ENCODE measurements at regions not wholly inside any gene's neighbourhood (a gene's known extent, or its start where the extent isn't known, plus 50 kb on each side); places are given as distances from the start of the nearest gene placed in this dataset.

DNA sequence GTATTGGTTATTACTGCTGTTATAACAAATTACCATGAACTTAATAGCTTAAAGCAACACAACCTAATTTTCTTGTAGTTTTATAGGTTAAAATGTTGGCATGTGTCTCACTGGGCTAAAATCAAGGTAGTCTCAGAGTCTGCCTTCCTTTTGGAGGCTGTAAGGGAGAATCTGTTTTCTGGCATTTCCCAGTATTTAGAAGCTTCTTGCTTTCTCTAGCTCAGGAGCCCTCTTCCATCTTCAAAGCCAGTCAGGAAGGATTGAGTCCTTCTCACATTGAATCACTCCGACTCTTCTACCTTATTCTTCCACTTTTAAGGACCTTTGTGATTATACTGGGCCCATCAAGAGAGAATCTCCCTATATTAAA, 156.2 kb downstream of the MBL2 start:
- Histone ChIP-seq H3K4ac (ENCODE audit: low read depth in 1 of 2, low read length in 2 of 2) (no peak overlapping the region), H3K18ac (ENCODE audit: low read depth in 1 of 2, low read length in 2 of 2) (no peak overlapping the region), H3K14ac (ENCODE audit: low read length in 2 of 2) (no peak overlapping the region), H3K4me3 (ENCODE audit: insufficient read depth in 1 of 2, low read depth in 1 of 2, low read length in 2 of 2) (no peak overlapping the region), H3K23ac (ENCODE audit: low read length in 2 of 2) (no peak overlapping the region), H2BK5ac (ENCODE audit: low read depth, low read length, poor library complexity, severe bottlenecking) (no peak overlapping the region), H3K27ac (ENCODE audit: low read length, poor library complexity, severe bottlenecking) (no peak overlapping the region), H2BK12ac (ENCODE audit: low read length in 2 of 2) (no peak overlapping the region), H2BK120ac (ENCODE audit: low read depth, low read length) (no peak overlapping the region), H3K4me2 (ENCODE audit: low read length, poor library complexity, severe bottlenecking) (no peak overlapping the region), H3K4me1 (ENCODE audit: control insufficient read depth, insufficient read depth, low read depth, low read length) (no peaks in the 10 kb centered on the region), H2BK15ac (ENCODE audit: low read depth, poor library complexity, severe bottlenecking) (no peak overlapping the region), H2AFZ (ENCODE audit: low read depth, low read length) (no peak overlapping the region), H4K8ac (ENCODE audit: low read length) (no peak overlapping the region), H3K9me3 (ENCODE audit: control insufficient read depth, low read length) (no peaks in the 10 kb centered on the region), H4K91ac (ENCODE audit: low read length) (no peak overlapping the region), H3K79me1 (replicated peaks; ENCODE audit: low read length, poor library complexity, severe bottlenecking) (no peaks in the 10 kb centered on the region), H3K27me3 (ENCODE audit: control insufficient read depth in 1 of 2, insufficient read depth in 1 of 2, low read length in 2 of 2) (no peaks in the 10 kb centered on the region), H3K9ac (ENCODE audit: low read length) (peak overlapping the region; percentile 37), H2AK5ac (ENCODE audit: low read length, severe bottlenecking) (no peak overlapping the region), H3K36me3 (ENCODE audit: control insufficient read depth in 1 of 2, insufficient read depth in 2 of 2, low read depth in 1 of 2, low read length in 2 of 2) (no peaks in the 10 kb centered on the region)
- WGBS: 100% methylated on average over 1 of the region's 1 CpG
- no peak for DNase-seq

DNA sequence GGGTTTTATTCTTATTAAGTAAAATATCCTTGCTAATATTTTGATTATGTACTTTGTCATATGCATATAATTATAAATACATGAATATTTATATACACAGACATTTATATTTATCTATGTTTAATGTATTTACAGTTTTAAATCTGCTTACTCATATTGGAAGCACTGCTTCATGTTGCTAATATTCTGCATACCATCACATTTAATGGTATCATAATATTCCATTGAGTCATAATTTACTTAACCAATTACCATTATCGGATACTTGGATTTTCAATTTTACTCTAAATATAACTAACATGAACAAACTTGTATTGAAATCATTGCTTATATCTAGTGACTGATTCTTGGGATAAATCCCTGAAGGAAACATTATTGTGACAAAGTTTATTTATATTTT, 155.2 kb downstream of the MBL2 start:
- H3K23ac ChIP-seq (ENCODE audit: low read length in 2 of 2): no peak overlapping the region
- no peak for DNase-seq
- H3K4me2 ChIP-seq (ENCODE audit: low read length, poor library complexity, severe bottlenecking): no peak overlapping the region
- H3K9ac ChIP-seq (ENCODE audit: low read length): no peak overlapping the region
- H3K4me3 ChIP-seq (ENCODE audit: insufficient read depth in 1 of 2, low read depth in 1 of 2, low read length in 2 of 2): no peak overlapping the region
- H2AFZ ChIP-seq (ENCODE audit: low read depth, low read length): no peak overlapping the region
- no peak overlapping the region for H3K27ac ChIP-seq (ENCODE audit: low read length, poor library complexity, severe bottlenecking)
- H3K14ac ChIP-seq (ENCODE audit: low read length in 2 of 2): no peak overlapping the region
- no peak overlapping the region for H2BK5ac ChIP-seq (ENCODE audit: low read depth, low read length, poor library complexity, severe bottlenecking)
- no peaks in the 10 kb centered on the region for H3K36me3 ChIP-seq (ENCODE audit: control insufficient read depth in 1 of 2, insufficient read depth in 2 of 2, low read depth in 1 of 2, low read length in 2 of 2)
- H3K9me3 ChIP-seq (ENCODE audit: control insufficient read depth, low read length): no peaks in the 10 kb centered on the region
- no peak overlapping the region for H2AK5ac ChIP-seq (ENCODE audit: low read length, severe bottlenecking)
- no peaks in the 10 kb centered on the region for H3K27me3 ChIP-seq (ENCODE audit: control insufficient read depth in 1 of 2, insufficient read depth in 1 of 2, low read length in 2 of 2)
- no peak overlapping the region for H4K8ac ChIP-seq (ENCODE audit: low read length)
- no peak overlapping the region for H2BK15ac ChIP-seq (ENCODE audit: low read depth, poor library complexity, severe bottlenecking)
- no peak overlapping the region for H3K4ac ChIP-seq (ENCODE audit: low read depth in 1 of 2, low read length in 2 of 2)
- no peaks in the 10 kb centered on the region for H3K4me1 ChIP-seq (ENCODE audit: control insufficient read depth, insufficient read depth, low read depth, low read length)
- WGBS: no CpG with 5 or more reads among the region's 1 CpG
- H2BK120ac ChIP-seq (ENCODE audit: low read depth, low read length): no peak overlapping the region
- no peak overlapping the region for H3K18ac ChIP-seq (ENCODE audit: low read depth in 1 of 2, low read length in 2 of 2)
- no peak overlapping the region for H4K91ac ChIP-seq (ENCODE audit: low read length)
- no peak overlapping the region for H2BK12ac ChIP-seq (ENCODE audit: low read length in 2 of 2)
- H3K79me1 ChIP-seq (replicated peaks; ENCODE audit: low read length, poor library complexity, severe bottlenecking): no peaks in the 10 kb centered on the region

DNA sequence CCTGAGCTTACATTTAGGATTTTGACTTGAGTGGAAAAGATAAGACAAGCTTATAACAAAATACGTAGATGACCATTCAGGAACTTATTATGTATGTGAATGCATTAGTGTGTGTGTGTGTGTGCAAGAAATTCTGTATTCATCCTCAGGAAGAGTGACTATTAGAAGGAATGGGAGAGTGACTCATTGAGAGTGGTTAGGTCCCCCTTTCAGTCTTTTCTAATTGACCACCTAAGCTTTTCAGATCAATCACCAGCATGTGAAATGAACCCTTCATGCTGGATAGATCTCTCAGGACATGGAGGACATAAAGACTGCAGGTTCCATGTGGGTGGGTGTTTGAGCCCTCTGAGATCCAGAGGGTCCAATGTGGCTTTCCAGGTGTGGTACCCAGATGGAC, 153.5 kb downstream of the MBL2 start:
- Histone ChIP-seq H4K91ac (ENCODE audit: low read length) (no peak overlapping the region), H3K36me3 (ENCODE audit: control insufficient read depth in 1 of 2, insufficient read depth in 2 of 2, low read depth in 1 of 2, low read length in 2 of 2) (no peaks in the 10 kb centered on the region), H3K4me3 (ENCODE audit: insufficient read depth in 1 of 2, low read depth in 1 of 2, low read length in 2 of 2) (no peak overlapping the region), H3K9ac (ENCODE audit: low read length) (no peak overlapping the region), H3K18ac (ENCODE audit: low read depth in 1 of 2, low read length in 2 of 2) (no peak overlapping the region), H3K14ac (ENCODE audit: low read length in 2 of 2) (no peak overlapping the region), H2AFZ (ENCODE audit: low read depth, low read length) (no peak overlapping the region), H3K23ac (ENCODE audit: low read length in 2 of 2) (no peak overlapping the region), H2BK12ac (ENCODE audit: low read length in 2 of 2) (no peak overlapping the region), H3K4me2 (ENCODE audit: low read length, poor library complexity, severe bottlenecking) (no peak overlapping the region), H3K79me1 (replicated peaks; ENCODE audit: low read length, poor library complexity, severe bottlenecking) (no peaks in the 10 kb centered on the region), H2BK120ac (ENCODE audit: low read depth, low read length) (no peak overlapping the region), H3K4ac (ENCODE audit: low read depth in 1 of 2, low read length in 2 of 2) (no peak overlapping the region), H3K27ac (ENCODE audit: low read length, poor library complexity, severe bottlenecking) (no peak overlapping the region), H3K9me3 (ENCODE audit: control insufficient read depth, low read length) (no peaks in the 10 kb centered on the region), H3K27me3 (ENCODE audit: control insufficient read depth in 1 of 2, insufficient read depth in 1 of 2, low read length in 2 of 2) (no peaks in the 10 kb centered on the region), H3K4me1 (ENCODE audit: control insufficient read depth, insufficient read depth, low read depth, low read length) (no peaks in the 10 kb centered on the region), H2AK5ac (ENCODE audit: low read length, severe bottlenecking) (no peak overlapping the region), H2BK15ac (ENCODE audit: low read depth, poor library complexity, severe bottlenecking) (no peak overlapping the region), H2BK5ac (ENCODE audit: low read depth, low read length, poor library complexity, severe bottlenecking) (no peak overlapping the region), H4K8ac (ENCODE audit: low read length) (no peak overlapping the region)
- DNase-seq: no peak
- WGBS: 100% methylated on average over 1 of the region's 1 CpG

DNA sequence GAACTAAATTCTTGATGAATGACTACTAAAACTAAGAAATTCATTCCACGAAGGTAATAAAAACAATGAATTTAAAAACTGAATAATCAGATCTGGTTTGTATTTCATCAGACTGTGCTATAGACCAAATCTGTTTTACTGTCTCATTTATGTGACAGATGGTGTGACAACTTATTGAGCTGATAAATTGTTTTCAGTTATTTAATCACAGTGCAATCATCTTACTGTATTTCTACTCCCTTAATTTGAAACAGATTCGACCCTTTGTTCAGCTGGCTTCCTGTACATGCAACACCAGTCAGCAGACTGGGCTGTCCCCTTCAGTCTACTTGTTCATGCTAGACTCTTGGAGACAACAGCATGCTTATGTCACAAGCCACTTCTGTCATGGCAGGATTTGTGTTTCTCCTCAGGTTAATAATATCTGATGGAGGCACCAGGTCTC, 150.9 kb downstream of the MBL2 start:
- Histone ChIP-seq H3K79me1 (replicated peaks; ENCODE audit: low read length, poor library complexity, severe bottlenecking) (no peaks in the 10 kb centered on the region), H3K18ac (ENCODE audit: low read depth in 1 of 2, low read length in 2 of 2) (no peak overlapping the region), H4K91ac (ENCODE audit: low read length) (no peak overlapping the region), H3K4ac (ENCODE audit: low read depth in 1 of 2, low read length in 2 of 2) (no peak overlapping the region), H3K9me3 (ENCODE audit: control insufficient read depth, low read length) (no peaks in the 10 kb centered on the region), H2BK12ac (ENCODE audit: low read length in 2 of 2) (no peak overlapping the region), H3K4me1 (ENCODE audit: control insufficient read depth, insufficient read depth, low read depth, low read length) (no peaks in the 10 kb centered on the region), H3K27ac (ENCODE audit: low read length, poor library complexity, severe bottlenecking) (no peak overlapping the region), H3K27me3 (ENCODE audit: control insufficient read depth in 1 of 2, insufficient read depth in 1 of 2, low read length in 2 of 2) (no peaks in the 10 kb centered on the region), H2BK5ac (ENCODE audit: low read depth, low read length, poor library complexity, severe bottlenecking) (no peak overlapping the region), H3K23ac (ENCODE audit: low read length in 2 of 2) (no peak overlapping the region), H4K8ac (ENCODE audit: low read length) (no peak overlapping the region), H2AFZ (ENCODE audit: low read depth, low read length) (no peak overlapping the region), H3K9ac (ENCODE audit: low read length) (peak overlapping the region; percentile 15), H3K14ac (ENCODE audit: low read length in 2 of 2) (no peak overlapping the region), H2AK5ac (ENCODE audit: low read length, severe bottlenecking) (no peak overlapping the region), H3K4me2 (ENCODE audit: low read length, poor library complexity, severe bottlenecking) (no peak overlapping the region), H3K4me3 (ENCODE audit: insufficient read depth in 1 of 2, low read depth in 1 of 2, low read length in 2 of 2) (no peak overlapping the region), H2BK15ac (ENCODE audit: low read depth, poor library complexity, severe bottlenecking) (no peak overlapping the region), H2BK120ac (ENCODE audit: low read depth, low read length) (no peak overlapping the region), H3K36me3 (ENCODE audit: control insufficient read depth in 1 of 2, insufficient read depth in 2 of 2, low read depth in 1 of 2, low read length in 2 of 2) (no peaks in the 10 kb centered on the region)
- DNase-seq: no peak
- WGBS: 73% methylated on average over 1 of the region's 2 CpGs

Data from mesenchymal stem cell (in vitro differentiated cells and primary cell).